ENCODE measurements at regions not wholly inside any gene's neighbourhood (a gene's known extent, or its start where the extent isn't known, plus 50 kb on each side); places are given as distances from the start of the nearest gene placed in this dataset.

GRCh38 chr15:70498096-70498626 is 265.2 kb downstream of the UACA start:
- TF ChIP-seq POLR2A (IDR thresholded peaks at IDR 0.05), result no peak
- no peak for TF ChIP-seq CTCF (IDR thresholded peaks at IDR 0.05)
